IPS-18a (cell line): ENCODE measurements at regions not wholly inside any gene's neighbourhood (a gene's known extent, or its start where the extent isn't known, plus 50 kb on each side); places are given as distances from the start of the nearest gene placed in this dataset.

Source experiments
- H3K27ac ChIP-seq: one replicate; pipeline ENCODE4 v1.5.1; 2013; ENCODE audit warnings: low read length
- H3K27me3 ChIP-seq: one replicate; pipeline ENCODE4 v1.6.1; 2013; ENCODE audit warnings: mild to moderate bottlenecking, low read length; ENCODE audit not compliant: control insufficient read depth, insufficient read depth
- H3K36me3 ChIP-seq: one replicate; pipeline ENCODE4 v1.6.1; 2013; ENCODE audit warnings: low read depth, low read length; ENCODE audit not compliant: control insufficient read depth
- H3K4me1 ChIP-seq: one replicate; pipeline ENCODE4 v1.6.1; 2013; ENCODE audit warnings: low read depth, low read length; ENCODE audit not compliant: control insufficient read depth
- H3K4me3 ChIP-seq: one replicate; pipeline ENCODE4 v1.5.1; 2013; ENCODE audit warnings: low read length
- H3K9ac ChIP-seq: one replicate; pipeline ENCODE4 v1.6.1; 2013; ENCODE audit warnings: mild to moderate bottlenecking, low read length, moderate library complexity
- H3K9me3 ChIP-seq: one replicate; pipeline ENCODE4 v1.6.1; 2013; ENCODE audit warnings: low read depth, low read length; ENCODE audit not compliant: control insufficient read depth

DNA sequence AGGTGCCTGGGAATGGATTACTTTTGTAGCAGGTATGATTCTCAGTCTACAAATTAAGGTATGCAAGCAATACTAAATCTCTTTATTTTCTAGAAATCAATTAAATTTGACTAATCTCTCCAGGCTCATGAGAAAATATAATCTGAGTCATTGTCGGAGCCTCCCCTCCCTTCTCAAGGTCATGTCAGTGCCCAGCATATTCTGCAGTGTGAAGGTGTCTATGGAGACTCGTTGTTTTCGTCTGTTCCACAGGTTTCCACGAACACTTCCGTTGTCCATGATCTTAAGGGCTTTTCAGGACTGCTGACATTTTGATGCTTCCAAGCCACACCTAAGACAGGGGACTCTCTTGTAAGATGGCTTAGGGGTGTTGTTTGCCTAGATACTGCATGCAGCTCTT, 56.6 kb upstream of the SCOC start:
- Histone ChIP-seq H3K27ac (no peak overlapping the region), H3K4me3 (peak overlapping the region; percentile 37), H3K27me3 (peaks cover 39% of the 10 kb centered on the region), H3K9me3 (no peaks in the 10 kb centered on the region), H3K36me3 (no peaks in the 10 kb centered on the region), H3K9ac (no peak overlapping the region), H3K4me1 (peaks cover 23% of the 10 kb centered on the region)

DNA sequence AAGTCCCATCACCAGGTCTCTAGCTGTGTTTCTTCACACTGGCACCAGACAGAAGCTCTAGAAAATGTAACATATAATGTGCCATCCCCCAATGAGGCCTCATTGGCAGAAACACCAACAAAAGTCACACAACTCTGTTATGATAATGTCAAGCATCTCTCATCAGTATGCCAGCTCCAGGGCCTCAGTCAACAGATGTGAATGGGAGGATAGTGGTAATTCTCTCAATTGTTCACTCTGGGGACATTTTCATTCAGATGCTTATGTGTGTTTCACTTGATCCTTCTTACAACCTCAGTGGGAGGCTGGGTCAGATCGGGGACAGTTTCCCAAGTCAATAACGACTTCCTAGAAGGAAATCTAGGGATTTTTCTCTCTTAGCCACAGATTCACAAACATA, 57.5 kb upstream of the SCOC start:
- no peak overlapping the region for H3K27ac ChIP-seq
- H3K36me3 ChIP-seq, result no peaks in the 10 kb centered on the region
- peak overlapping the region; percentile 37 for H3K4me3 ChIP-seq
- peaks cover 23% of the 10 kb centered on the region for H3K4me1 ChIP-seq
- no peaks in the 10 kb centered on the region for H3K9me3 ChIP-seq
- H3K27me3 ChIP-seq, result peaks cover 39% of the 10 kb centered on the region
- H3K9ac ChIP-seq, result no peak overlapping the region

DNA sequence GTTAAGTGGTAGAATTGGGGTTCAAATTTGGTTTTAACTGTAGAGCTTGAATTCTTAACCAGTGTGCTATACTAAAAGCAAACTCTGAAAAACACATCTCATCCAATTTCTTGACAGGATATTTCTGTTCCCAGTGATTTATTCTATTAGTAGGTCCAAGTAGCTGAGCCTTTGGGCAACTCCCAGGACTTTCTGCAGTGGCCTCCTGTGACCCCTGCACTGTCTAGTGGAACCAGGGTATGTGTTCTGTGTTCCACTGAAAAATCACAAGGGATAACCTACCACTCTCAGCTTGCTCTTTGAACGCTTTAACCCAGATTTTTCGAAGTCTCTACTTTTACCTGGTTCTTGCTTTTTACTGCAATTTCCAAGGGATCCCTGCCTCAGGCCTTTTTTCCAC, 58.0 kb upstream of the SCOC start:
- Histone ChIP-seq H3K27ac (no peak overlapping the region), H3K4me1 (peaks cover 23% of the 10 kb centered on the region), H3K9ac (no peak overlapping the region), H3K4me3 (peak overlapping the region; percentile 23), H3K9me3 (no peaks in the 10 kb centered on the region), H3K36me3 (no peaks in the 10 kb centered on the region), H3K27me3 (peaks cover 41% of the 10 kb centered on the region)

DNA sequence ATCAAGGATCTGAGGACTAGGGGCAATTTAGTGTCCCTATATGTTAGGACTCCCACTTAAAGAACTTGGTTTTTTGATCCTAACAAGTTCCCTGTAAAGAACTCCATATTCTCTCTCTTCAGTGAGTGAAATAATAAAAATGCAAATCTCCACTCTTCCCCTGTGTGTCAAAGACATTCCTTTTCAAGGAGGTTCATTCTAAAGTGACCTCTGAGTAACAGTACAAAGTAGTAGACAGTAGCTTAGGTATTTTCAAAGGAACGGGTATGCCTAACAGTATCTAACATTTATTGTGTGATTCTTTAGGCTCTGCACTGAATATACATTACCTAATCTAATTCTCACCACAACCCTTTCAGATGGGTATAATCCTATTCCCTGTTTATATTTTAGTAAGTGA, 58.4 kb upstream of the SCOC start:
- H3K9ac ChIP-seq, result no peak overlapping the region
- peaks cover 45% of the 10 kb centered on the region for H3K27me3 ChIP-seq
- H3K4me3 ChIP-seq, result no peak overlapping the region
- no peak overlapping the region for H3K27ac ChIP-seq
- no peaks in the 10 kb centered on the region for H3K9me3 ChIP-seq
- peaks cover 23% of the 10 kb centered on the region for H3K4me1 ChIP-seq
- no peaks in the 10 kb centered on the region for H3K36me3 ChIP-seq

DNA sequence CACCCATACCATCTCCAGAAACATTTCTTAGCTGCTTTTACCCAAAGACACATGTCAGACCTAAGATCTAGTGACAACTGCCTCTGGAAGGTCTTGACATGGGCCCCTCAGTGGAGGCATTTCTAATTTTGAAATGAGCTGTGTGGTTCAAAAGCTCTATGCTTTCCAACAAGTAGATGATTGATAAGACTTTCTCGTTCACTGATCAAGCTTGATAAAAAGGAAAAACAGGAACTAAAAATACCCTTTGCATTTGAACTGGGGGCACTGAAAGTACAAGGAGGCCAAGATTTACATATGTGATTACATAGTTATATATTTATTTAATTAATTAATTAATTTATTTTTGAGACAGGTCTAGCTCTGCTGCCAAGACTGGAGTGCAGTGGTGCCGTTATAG, 61.3 kb upstream of the SCOC start:
- no peaks in the 10 kb centered on the region for H3K9me3 ChIP-seq
- no peak overlapping the region for H3K4me3 ChIP-seq
- H3K27me3 ChIP-seq, result peaks cover 45% of the 10 kb centered on the region
- H3K36me3 ChIP-seq, result no peaks in the 10 kb centered on the region
- H3K4me1 ChIP-seq, result peaks cover 22% of the 10 kb centered on the region
- H3K27ac ChIP-seq, result no peak overlapping the region
- H3K9ac ChIP-seq, result no peak overlapping the region

DNA sequence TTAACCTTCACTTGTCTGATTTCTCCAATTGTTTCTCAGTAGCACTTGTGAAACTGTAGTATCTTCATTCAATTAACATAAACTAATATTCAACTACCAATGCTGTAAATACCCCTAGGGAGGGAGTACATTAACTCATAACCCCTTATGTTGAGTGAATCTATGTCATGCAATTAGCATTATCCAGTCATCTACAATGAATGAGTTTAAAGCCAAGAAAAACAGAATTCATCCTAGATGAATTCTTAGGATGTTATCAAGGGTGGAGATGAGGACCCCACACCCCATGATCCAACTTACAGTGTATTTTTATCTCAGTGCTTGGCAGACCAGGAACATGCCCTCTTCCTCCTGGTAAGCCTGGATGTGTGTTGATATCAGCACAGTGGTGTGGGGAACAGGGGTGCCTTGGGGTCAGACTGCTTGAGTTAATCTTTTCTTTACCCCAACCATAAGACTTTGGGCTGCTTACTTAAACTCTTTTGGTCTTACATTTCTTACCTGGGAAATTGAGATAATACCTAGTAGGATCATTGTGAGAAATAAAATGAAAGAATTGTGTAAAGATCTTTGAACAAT, 62.1 kb upstream of the SCOC start:
- no peaks in the 10 kb centered on the region for H3K36me3 ChIP-seq
- no peaks in the 10 kb centered on the region for H3K9me3 ChIP-seq
- H3K9ac ChIP-seq, result no peak overlapping the region
- peaks cover 15% of the 10 kb centered on the region for H3K4me1 ChIP-seq
- peaks cover 38% of the 10 kb centered on the region for H3K27me3 ChIP-seq
- no peak overlapping the region for H3K27ac ChIP-seq
- H3K4me3 ChIP-seq, result no peak overlapping the region

DNA sequence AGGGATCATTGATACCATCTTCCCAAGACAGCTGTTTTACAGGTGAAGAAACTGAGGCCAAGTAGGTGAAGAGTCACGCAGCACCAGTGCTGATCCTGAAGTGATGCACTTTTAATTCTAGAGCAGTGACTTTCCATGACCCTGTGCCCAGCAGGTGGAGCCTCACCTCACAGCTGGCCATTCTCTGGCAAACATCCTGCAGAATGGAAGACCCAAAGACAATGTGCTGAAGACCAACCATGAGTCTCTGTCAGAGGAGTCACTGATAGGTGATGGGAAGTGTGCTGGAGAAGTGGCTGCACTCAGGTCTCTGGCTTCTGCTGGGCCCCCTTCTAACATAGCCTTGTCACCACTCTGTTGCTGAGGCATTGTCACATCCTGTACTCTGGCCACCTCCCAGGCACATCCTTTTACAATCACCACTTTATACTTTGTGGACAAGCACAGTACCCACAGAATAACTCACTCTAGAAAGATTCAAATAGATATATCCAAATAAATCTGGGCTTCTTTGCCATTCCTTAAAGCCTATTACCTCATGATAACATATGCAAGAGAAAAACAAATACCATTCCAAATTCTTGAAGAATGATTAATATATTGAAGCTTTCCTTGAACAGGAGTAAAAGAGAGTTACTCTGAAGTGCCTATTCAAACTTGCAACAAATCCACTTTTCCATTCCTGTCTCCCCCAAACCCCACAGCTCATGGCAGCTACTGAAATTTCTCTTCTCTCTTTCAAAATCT, 64.1 kb upstream of the SCOC start:
- no peak overlapping the region for H3K27ac ChIP-seq
- no peak overlapping the region for H3K9ac ChIP-seq
- no peaks in the 10 kb centered on the region for H3K4me1 ChIP-seq
- no peak overlapping the region for H3K4me3 ChIP-seq
- H3K27me3 ChIP-seq, result peaks cover 17% of the 10 kb centered on the region
- H3K36me3 ChIP-seq, result no peaks in the 10 kb centered on the region
- H3K9me3 ChIP-seq, result no peaks in the 10 kb centered on the region

DNA sequence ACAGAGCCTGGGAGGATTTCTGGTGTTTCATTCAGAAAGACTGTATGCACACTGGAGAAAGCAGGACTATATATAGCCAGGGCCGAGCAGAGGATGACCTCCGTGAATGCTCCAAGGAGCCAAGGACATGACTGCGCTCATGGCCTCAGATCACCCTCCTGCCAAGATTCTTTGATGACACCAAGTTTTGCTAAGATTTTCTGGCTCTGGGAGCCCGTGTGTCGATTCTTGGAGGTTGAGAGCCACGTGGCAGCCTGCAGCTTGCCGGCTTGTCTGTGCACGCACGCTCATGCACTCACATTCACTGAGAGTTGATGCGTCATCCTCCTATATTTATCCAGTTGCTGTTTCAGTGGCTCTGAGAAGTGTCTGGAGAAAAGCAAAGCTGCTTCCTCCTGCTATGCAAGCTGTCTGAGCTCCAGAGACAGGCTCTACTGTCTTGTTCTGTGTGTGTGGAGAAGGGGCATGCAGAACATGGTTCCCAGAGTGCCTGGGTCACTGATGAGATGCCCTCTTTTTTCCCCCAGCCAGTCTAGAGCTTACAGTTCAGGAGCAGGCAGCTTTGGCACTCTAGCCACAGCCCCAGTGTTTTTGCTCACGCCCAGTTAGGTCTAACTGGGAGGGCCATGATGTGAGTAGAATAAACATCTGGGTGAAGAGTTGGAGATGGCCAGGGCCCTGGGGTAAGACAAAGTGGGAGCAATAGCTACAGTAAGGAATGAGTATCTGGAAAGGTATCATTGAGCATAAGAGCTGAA, 64.9 kb upstream of the SCOC start:
- no peak overlapping the region for H3K4me3 ChIP-seq
- no peak overlapping the region for H3K27ac ChIP-seq
- H3K36me3 ChIP-seq, result no peaks in the 10 kb centered on the region
- H3K9ac ChIP-seq, result no peak overlapping the region
- H3K9me3 ChIP-seq, result no peaks in the 10 kb centered on the region
- H3K4me1 ChIP-seq, result no peaks in the 10 kb centered on the region
- peaks cover 10% of the 10 kb centered on the region for H3K27me3 ChIP-seq

DNA sequence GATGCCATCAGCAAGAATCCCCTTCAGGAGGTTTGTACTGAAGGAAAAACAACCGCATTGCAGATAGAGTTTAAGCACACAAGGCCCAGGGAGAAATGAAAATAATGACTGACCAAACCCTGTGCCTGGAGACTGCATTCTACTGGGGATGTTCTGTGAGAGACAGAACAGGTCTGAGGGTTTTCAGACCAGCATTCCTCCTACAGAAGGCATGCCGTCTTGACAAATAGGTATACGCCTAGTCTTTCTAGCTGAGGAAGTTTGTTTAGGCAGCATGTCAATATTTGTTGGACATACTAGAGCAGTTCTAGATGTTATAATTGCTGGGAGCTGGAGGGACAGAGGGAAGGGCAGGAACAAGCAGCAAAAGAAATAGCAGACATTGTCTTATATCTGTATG, 68.4 kb upstream of the SCOC start:
- H3K27ac ChIP-seq, result no peak overlapping the region
- no peaks in the 10 kb centered on the region for H3K9me3 ChIP-seq
- H3K4me3 ChIP-seq, result no peak overlapping the region
- no peak overlapping the region for H3K9ac ChIP-seq
- no peaks in the 10 kb centered on the region for H3K36me3 ChIP-seq
- no peaks in the 10 kb centered on the region for H3K4me1 ChIP-seq
- peaks cover 4% of the 10 kb centered on the region for H3K27me3 ChIP-seq

DNA sequence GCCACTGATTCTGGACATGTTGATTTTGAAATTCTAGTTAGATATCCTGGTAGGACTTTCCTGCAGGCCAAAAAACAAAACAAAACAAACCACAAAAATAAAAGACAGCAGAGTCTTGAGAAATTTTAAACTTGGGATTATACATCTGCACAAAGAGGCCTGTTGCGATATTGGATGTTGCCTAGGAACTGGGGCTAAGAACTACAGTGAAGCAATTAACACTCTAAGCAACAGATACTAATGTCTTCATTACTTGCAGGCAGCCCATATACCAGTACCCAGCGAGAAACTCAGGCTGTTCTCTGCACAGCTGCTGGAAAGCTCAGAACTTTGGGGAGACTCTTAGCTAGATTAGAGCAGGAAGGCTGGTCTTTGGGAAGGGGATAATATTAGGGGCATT, 69.1 kb upstream of the SCOC start:
- Histone ChIP-seq H3K9ac (no peak overlapping the region), H3K4me1 (no peaks in the 10 kb centered on the region), H3K4me3 (no peak overlapping the region), H3K27me3 (peaks cover under 1% of the 10 kb centered on the region), H3K9me3 (no peaks in the 10 kb centered on the region), H3K36me3 (no peaks in the 10 kb centered on the region), H3K27ac (no peak overlapping the region)

DNA sequence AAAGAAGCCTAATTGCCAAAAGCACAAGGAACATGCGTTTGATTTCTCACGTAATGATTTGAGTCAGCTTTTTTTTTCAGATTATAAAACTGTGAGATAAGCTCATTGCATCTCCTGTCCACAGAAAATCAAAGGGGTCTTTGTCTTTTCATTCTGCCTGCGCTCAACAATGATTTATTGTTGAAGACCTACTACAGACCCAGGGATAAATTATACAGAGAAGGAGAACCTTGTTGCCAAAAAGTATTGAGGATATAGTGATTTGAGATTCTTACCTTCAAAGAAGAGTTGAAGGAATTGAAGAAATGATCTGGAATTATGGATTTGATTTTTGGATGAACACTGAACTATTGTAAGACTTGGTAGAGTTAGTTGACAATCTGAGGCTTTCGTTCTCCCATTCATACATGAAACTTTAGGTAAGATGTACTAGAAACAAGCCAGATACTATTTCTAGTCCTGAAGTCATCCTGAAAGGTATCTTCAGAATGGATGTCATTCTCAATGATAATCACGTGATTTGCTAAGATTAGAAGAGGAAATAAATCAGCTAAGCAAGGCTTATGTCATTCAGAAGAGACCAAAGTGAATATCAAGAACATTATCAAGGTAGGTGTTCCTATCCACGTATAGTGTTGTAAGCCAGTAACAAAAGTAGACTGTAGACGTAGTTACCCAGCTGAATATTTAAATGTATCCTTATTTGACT, 71.1 kb upstream of the SCOC start:
- no peak overlapping the region for H3K4me3 ChIP-seq
- peaks cover 8% of the 10 kb centered on the region for H3K4me1 ChIP-seq
- no peak overlapping the region for H3K9ac ChIP-seq
- no peaks in the 10 kb centered on the region for H3K9me3 ChIP-seq
- H3K36me3 ChIP-seq, result no peaks in the 10 kb centered on the region
- H3K27ac ChIP-seq, result no peak overlapping the region
- no peaks in the 10 kb centered on the region for H3K27me3 ChIP-seq
